ENCODE measurements at regions not wholly inside any gene's neighbourhood (a gene's known extent, or its start where the extent isn't known, plus 50 kb on each side); places are given as distances from the start of the nearest gene placed in this dataset.

- Histone ChIP-seq H3K9me3 (no peaks in the 10 kb centered on the region), H3K36me3 (no peaks in the 10 kb centered on the region), H3K4me1 (peaks cover 0 to 18% (median 7%) of the 10 kb centered on the region in 4 donors), H3K27ac (no peak overlapping the region), H3K4me3 (no peak overlapping the region), H3K27me3 (no peaks in the 10 kb centered on the region)
- ATAC-seq: no peak
- intact Hi-C loops (cut with DNase I): no loop called here
- no peak for TF ChIP-seq CTCF (IDR thresholded peaks at IDR 0.05)
- TF ChIP-seq POLR2A (IDR thresholded peaks at IDR 0.05): no peak
- no peak for DNase-seq
- 80% methylated on average over 1 of the region's 13 CpGs for WGBS (ENCODE audit: insufficient coverage, low coverage, low lambda C conversion rate, missing lambda C conversion rate)
Observed at GRCh38 chr16:85978976-85979375, 80.0 kb downstream of the IRF8 start.

DNA sequence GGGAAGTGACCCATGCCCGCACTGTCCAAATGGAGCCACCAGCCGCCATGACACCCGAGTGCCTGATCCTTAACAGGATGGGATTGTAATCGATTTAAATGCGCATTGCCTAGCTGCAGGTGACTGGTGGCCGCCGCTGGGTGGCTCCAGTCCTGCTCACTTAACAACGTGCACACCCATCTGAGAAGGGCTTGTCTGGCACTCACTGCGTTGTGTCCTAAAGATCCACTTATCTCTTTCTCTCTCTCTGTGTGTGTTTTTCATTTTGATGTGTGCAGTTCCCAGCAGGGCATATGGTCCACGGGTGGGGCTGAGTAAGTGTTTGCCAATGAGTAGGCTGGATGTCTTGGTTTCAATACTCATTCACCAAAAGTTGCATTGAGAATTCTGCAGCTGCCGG is 80.6 kb downstream of the IRF8 start:
- WGBS (ENCODE audit: insufficient coverage, low coverage, low lambda C conversion rate, missing lambda C conversion rate): 81% methylated on average over 11 of the region's 11 CpGs
- intact Hi-C loops (cut with DNase I): no loop called here

GRCh38 chr16:85980686-85981085 is 81.7 kb downstream of the IRF8 start:
- Histone ChIP-seq H3K27ac (no peak overlapping the region), H3K4me1 (peaks cover 0 to 5% (median 2%) of the 10 kb centered on the region in 4 donors), H3K4me3 (no peak overlapping the region), H3K36me3 (no peaks in the 10 kb centered on the region), H3K27me3 (no peaks in the 10 kb centered on the region), H3K9me3 (no peaks in the 10 kb centered on the region)
- DNase-seq (no peak), ATAC-seq (no peak)
- intact Hi-C loops (cut with DNase I): no loop called here
- 95% methylated on average over 5 of the region's 6 CpGs for WGBS (ENCODE audit: insufficient coverage, low coverage, low lambda C conversion rate, missing lambda C conversion rate)
- TF ChIP-seq CTCF (IDR thresholded peaks at IDR 0.05): no peak

More for the DNA sequence above, 80.6 kb downstream of the IRF8 start:
- no peak for DNase-seq
- TF ChIP-seq POLR2A (IDR thresholded peaks at IDR 0.05): no peak
- no peak for TF ChIP-seq CTCF (IDR thresholded peaks at IDR 0.05)
- H3K4me1 ChIP-seq: peaks cover 0 to 12% (median 4%) of the 10 kb centered on the region in 4 donors
- H3K4me3 ChIP-seq: no peak overlapping the region
- no peaks in the 10 kb centered on the region for H3K27me3 ChIP-seq
- no peaks in the 10 kb centered on the region for H3K9me3 ChIP-seq
- H3K27ac ChIP-seq: no peak overlapping the region
- no peak for ATAC-seq
- no peaks in the 10 kb centered on the region for H3K36me3 ChIP-seq

DNA sequence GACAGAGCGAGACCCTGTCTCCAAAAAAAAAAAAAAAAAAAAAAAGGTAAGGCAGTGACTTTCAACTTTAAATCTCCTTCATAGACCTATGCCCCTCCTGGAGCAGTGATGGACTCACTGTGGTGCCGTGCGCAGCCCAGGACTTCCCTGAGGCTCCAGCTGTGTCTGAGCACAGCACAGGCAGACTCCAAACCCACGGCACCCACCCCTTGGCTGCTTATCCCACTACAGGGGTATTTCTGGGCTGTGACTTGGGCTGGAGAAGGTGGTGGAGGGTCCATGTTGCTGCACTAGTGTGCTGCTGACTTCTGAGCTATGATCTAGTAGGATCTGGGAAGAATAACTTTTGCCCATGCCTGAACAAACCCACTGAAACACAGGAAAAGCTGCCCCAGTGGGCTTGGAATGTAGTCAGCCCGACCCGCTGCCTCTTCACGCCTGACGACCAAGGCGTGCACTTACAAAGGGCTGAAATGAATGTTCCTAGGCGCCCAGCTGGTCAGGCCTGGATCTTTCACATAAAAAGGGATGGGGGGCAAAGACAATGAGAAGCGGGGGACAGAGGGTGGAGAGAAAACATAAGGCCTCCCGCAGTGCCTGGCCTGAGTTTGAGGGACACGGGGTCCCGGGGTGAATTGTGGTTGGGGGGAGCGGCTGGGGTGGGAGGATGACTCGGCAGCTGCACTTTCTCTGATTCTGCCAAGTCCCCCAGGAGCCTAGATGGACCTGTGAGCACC is 83.0 kb downstream of the IRF8 start:
- 71% methylated on average over 12 of the region's 16 CpGs for WGBS (ENCODE audit: insufficient coverage, low coverage, low lambda C conversion rate, missing lambda C conversion rate)
- Histone ChIP-seq H3K4me1 (peaks cover 0 to 7% (median 1%) of the 10 kb centered on the region in 4 donors), H3K27ac (no peak overlapping the region), H3K27me3 (no peaks in the 10 kb centered on the region), H3K4me3 (no peak overlapping the region), H3K36me3 (no peaks in the 10 kb centered on the region), H3K9me3 (no peaks in the 10 kb centered on the region)
- ATAC-seq (no peak), DNase-seq (no peak)
- intact Hi-C loops (cut with DNase I): no loop called here
- no peak for TF ChIP-seq POLR2A (IDR thresholded peaks at IDR 0.05)
- no peak for TF ChIP-seq CTCF (IDR thresholded peaks at IDR 0.05)
